COLO668 (cell line): ENCODE measurements at regions not wholly inside any gene's neighbourhood (a gene's known extent, or its start where the extent isn't known, plus 50 kb on each side); places are given as distances from the start of the nearest gene placed in this dataset.
A peak's percentile ranks its signal among the peaks of the same experiment; 100 is the strongest.
"Not testable (repeated sequence)": the region's sequence is repeated elsewhere in the genome, so short reads cannot be mapped to it uniquely, and the experiment has no call there.

Experiments used
- DNase-seq: peaks from one replicate; lab custom pipeline; 2025; ENCODE audit not compliant: unreplicated experiment; lab: John Stamatoyannopoulos, UW

GRCh38 chr10:78427497-78428031, 393.9 kb downstream of the RPS24 start:
- no peak for DNase-seq

- DNase-seq: no peak
Observed at GRCh38 chr10:78428579-78428978, 394.9 kb downstream of the RPS24 start.

DNA sequence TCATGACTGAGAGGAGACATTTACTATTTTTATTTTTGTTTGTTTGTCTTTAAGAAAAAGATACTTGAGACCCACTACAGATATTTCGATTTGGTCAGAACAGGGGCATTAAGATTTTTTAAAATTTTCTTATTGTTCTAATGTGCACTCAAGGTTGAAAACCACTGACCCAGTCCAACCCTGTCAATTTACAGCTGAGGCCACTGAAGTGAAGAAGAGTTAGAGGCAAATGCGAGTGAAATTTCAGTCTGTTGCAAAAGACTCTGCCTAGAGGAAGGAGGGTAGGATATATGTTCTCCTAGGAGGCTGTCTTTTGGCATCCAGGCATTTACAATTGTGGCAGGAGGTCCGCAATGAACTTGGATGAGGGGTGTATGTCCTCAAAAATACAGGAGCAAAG, 396.3 kb downstream of the RPS24 start:
- DNase-seq: no peak

DNA sequence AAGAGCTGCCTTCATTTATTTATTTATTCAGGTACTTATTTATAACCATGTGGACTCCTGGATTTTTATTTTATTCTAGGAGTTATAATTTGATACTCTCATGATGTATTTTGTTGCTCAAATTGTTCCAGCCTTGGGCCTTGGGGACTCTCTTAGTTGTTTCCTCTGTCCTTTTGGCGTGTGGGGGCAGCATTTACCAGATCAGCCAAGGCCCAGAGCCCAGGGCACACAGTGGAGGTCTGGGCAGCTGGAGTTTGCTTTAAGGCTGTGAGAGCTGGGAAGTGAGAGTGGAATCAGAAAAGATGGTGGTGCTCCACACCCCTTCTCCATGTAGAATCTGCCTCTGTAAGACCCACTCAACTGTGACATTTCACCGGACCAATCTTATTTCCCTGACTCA, 398.9 kb downstream of the RPS24 start:
- no peak for DNase-seq

DNA sequence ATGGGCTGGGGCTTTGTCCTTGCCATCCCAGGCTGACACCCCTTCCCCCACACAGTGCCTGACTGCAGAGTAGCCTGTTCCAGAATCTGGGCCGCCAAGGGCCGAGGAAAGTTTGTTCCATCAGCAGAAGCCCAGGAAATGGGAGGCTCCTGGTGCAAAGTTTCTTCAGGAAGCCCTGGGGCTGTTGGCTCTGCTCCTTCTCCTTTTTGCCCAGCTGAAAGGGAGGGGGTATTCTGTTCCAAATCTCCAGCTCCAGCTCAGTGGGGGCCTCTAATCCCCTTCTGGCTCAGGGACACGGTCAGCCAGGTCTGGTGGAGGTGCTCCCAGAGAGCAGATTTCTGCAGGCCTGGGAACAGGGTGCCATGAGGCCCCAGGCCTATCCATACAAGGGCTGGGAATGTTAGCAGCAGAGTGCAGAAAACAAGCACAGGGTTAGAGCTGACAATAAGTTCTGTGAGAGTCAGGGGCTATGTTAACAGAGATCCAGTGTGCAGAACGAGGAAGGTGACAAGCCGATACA, 399.5 kb downstream of the RPS24 start:
- DNase-seq: no peak

GRCh38 chr10:78433766-78434535, 400.3 kb downstream of the RPS24 start:
- peak; percentile 43 for DNase-seq

DNA sequence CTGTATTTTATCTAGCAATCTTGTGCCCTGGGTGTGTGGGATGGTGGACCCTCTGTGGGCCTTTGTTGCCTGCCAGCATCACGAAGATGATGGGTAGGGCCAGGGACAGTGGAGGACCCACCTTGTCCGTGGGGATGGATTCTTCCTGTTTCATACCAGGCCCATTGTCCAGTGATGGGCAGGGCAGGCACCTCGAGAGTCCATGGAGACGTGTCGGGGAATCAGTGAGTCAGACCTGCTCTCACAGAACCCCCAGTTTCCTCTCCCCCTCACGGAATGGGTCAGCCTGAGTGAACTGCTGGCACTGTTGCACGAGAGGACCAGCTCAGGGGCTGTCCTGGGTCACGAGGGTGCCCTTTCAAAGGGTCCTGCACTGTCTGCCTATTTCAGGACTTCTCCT, 401.2 kb downstream of the RPS24 start:
- no peak for DNase-seq

- no peak for DNase-seq
Observed at GRCh38 chr10:78435484-78436221, 402.0 kb downstream of the RPS24 start.

DNA sequence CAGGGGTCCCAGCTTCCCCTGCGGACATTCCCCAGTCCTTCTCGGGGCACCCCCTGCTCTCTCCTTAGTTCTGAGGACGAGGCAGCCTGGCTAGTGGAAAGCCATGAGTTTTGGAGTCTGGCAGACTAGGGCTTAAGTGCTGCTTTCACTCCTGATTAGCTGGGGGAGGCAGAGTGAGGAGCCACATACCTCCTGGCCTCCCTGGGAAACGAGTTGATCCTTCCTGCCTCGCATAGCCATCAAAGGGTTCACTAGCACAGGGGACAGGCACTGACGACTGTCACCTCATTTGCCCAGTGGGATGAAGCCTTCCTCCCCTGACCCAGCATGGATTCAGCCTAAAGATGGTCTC, 402.5 kb downstream of the RPS24 start:
- DNase-seq: no peak

- DNase-seq: no peak
Observed at GRCh38 chr10:78436706-78437406, 403.2 kb downstream of the RPS24 start.

DNA sequence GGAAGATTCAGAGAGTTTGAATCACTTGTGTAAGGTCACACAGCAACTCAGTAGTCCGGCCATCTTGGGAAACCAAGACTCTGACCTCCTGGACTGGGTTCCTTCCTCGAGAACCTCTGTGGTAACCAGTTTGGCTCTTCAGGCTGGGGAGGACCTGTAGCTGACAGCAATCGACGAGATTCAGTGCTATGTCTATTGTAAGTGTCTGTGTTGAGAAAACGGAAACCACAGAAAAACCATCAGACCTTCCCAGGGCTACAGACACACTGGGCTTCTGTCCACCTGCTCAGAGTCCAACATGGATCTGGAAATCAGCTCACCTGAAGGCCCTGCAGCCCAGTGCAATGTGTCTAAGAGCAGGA, 403.7 kb downstream of the RPS24 start:
- no peak for DNase-seq

DNA sequence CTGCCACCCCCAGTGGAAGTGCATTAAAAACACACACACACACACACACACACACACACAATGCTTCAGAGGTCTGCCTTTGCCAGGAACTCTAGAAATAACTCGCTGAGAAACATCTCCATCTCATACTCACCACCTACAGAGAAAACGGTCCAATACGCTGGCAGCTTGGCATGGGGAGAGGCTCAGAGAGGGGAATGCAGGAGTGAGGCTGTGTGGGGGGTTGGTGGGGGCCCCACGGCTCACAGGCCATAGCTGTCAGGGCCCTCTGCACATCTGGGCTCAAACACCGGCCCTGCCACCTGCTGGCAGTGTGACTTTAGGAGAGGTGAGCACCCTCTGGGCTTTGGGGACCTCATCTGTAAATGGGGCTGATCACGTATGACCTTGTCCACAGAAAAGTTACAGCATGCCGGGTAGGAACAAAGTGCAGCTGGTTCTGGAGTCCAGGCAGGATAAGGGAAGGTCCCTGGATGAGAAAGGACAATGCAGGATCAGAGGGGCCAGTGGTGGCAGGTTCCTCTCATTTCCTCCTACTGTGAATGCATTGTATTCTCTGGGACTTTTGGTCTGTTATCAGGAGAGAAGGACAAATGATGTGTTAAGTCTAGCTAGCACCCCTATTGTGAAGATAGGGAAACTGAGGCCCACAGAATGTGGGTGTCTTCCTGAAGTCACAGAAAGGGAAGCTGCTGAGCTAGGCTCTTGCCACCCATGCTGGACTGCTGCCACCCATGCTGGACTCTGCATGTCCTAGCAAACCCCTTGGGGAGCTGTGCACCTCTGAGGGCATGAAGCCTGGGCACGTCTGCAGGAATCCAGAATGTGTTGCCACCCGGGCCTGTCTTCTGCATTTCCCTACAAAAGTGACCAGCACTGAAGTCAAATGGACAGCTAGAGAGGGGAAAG, 404.6 kb downstream of the RPS24 start:
- no peak for DNase-seq

DNA sequence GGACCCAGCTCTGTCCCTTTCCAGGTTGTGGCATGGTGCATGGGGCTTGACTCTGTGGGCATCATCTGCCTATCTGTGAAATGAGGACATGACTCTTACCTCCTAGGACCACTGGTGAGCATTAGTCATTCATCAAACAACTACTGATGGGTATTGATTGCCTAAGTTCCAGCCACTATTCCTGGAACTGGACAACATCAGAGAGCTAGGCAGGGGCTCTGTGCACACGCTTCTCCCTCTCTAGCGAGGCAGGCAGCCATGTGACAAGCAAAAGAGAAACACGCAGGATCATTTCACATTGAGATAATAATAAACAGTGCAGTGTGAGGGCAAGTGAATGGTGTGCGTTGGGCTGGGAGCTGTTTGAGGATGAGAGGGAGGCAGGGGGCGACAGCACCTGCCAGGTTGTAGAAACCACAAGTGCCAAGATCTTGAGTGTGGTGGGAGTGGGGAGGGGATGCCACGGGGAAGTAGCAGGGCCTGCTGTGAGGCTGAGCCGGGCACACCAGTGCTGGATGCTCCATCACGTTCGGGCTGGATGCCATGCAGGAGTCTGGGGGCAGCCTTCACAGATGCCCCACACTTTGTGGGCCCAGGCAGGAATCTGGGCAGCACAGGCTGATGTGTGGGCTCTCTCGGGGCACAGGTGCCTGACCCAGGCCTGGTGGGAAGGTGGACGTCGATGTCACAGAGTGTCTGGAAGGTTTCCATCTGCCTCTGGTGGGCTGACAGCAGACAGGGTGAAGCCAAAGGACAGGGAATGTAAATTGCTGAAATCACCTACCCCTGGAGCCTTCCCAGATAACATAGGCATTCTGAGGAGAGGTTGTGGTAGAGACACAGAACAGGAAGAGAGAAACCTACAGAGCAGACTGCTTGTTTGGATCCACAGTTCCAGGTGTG, 405.5 kb downstream of the RPS24 start:
- no peak for DNase-seq

DNA sequence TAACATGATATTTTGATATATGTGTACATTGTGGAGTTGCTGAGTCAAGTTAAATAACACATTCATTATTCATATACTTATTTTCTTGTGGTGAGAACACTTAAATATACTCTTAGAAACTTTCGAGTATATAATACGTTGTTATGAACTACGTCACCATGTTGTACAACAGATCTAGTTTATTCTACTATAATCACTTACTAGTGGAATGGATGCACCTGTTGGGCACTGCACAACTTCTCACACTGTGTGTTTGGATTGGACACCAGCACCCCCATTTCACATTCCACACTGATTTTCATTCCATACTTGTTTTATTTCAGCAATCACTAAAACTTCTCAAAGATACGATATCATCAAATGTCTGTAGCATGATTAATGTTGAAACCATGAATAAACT, 407.3 kb downstream of the RPS24 start:
- DNase-seq: no peak

DNA sequence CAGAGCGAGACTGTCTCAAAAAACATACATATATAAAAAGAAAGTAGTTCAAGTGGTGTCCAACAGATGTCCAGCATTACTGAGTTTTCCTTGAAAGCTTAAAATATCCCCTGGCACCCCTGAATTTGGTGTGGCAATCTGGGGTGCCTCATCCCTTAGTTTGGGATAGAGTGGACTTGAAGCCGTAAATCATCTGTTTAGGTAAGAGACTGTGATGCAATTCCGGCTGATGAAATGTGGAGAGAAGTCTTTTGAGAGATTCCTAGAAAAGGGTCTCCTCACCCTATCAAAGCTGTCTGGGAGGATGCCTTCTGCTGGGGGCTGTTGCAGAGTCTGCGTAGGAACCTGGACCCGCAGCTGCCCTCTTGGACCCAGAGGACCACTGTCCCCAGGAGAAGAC, 408.0 kb downstream of the RPS24 start:
- no peak for DNase-seq

DNA sequence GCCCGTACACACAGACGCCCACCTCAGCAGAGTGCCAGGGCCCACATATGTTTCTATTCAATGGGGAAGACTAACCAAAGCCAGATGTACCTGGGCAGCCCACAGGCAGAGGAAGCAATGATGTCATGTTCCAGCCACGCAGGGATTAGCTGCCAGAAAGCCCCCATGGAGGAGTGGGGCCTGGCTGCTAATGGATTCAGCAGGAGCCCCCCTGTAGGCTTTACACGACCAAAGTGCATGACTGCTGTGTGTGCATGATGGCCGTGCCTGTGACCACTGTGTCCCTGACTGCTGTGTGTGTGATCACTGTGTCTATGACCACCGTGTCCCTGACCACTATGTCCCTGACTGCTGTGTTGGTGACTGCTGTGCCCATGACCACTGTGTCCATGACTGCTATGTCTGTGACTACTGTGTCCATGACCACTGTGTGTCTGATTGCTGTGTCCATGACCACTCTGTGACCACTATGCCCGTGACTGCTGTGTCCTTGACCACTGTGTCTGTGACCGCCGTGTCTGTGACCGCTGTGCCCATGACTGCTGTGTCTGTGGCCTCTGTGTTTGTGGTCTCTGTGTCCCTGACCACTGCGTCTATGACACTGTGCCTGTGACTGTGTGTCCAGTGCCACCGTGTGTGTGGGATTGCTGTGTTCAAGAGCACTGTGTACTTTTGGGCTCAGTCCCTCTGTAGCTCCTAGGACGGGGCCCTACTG, 409.3 kb downstream of the RPS24 start:
- DNase-seq: no peak

- DNase-seq: no peak
Observed at GRCh38 chr10:78443900-78444571, 410.4 kb downstream of the RPS24 start.

- not testable (repeated sequence) for DNase-seq
Observed at GRCh38 chr10:78444741-78445140, 411.1 kb downstream of the RPS24 start.
